K562 (cell line): ENCODE measurements at regions not wholly inside any gene's neighbourhood (a gene's known extent, or its start where the extent isn't known, plus 50 kb on each side); places are given as distances from the start of the nearest gene placed in this dataset.
A peak's percentile ranks its signal among the peaks of the same experiment; 100 is the strongest.

ENCODE experiments used
- ATAC-seq: fragments of 200-7000 bp; cut with Tn5 transposase; 3 replicates; pipeline ENCODE4 v1.9.1; 2020; ENCODE audit warnings: moderate library complexity
- BruUV-seq: library from RNA; stranded (reverse); fragments of 400-500 nt; replicated peaks from 2 replicates; lab custom pipeline; 2021; lab: Mats Ljungman, UMichigan
- CTCF ChIA-PET: fragments of 300-600 bp; formaldehyde crosslinking; extraction: SDS; loops from one replicate; lab custom pipeline; 2021; ENCODE audit warnings: low intra/inter-chr PET ratio; lab: Yijun Ruan, JAX
- POLR2A ChIA-PET: fragments of 300-600, 350-650 bp; sonication (Branson Sonifier 250); formaldehyde crosslinking; extraction: SDS; loops from one replicate; lab custom pipeline; 2021; ENCODE audit warnings: antibody characterized with exemption, inconsistent platforms; lab: Yijun Ruan, JAX
- DNase-seq, 4 experiments: peaks; one replicate each; pipeline versions ENCODE4 v3.0.0 to v3.0.0-alpha.2; 2011 to 2018; ENCODE audit warnings: low spot score in 3 of 4, mixed read lengths in 3 of 4; ENCODE audit errors: extremely low read depth in 1 of 4
- FAIRE-seq: peaks from 2 replicates; lab custom pipeline; 2011; peaks lifted over from hg19 to GRCh38; lab: Jason Lieb, UNC
- H2AFZ ChIP-seq: 2 replicates; pipeline ENCODE4 v1.6.0; 2011; ENCODE audit warnings: low read depth, low read length, control low read depth, inconsistent platforms
- H3K27ac ChIP-seq: fragments of 200-600 bp; 3 replicates; pipeline ENCODE4 v1.8.0; 2011; ENCODE audit warnings: low read depth, mild to moderate bottlenecking, control low read depth, inconsistent platforms, low read length, moderate library complexity, mixed read lengths; ENCODE audit errors: extremely low read depth
- H3K27me3 ChIP-seq, 2 experiments: fragments of 300-600 bp in 1 of 2; 2 replicates in 1 of 2; 3 replicates in 1 of 2; pipeline versions ENCODE4 v1.6.0 to v1.8.0; 2011; ENCODE audit warnings: inconsistent platforms in 2 of 2, low read length in 2 of 2, mild to moderate bottlenecking in 1 of 2, mixed read lengths in 1 of 2, moderate library complexity in 1 of 2; ENCODE audit not compliant: control insufficient read depth in 2 of 2, insufficient read depth in 2 of 2
- H3K36me3 ChIP-seq: fragments of 300-600 bp; 3 replicates; pipeline ENCODE4 v1.8.0; 2011; ENCODE audit warnings: mild to moderate bottlenecking, low read length, inconsistent platforms; ENCODE audit not compliant: control insufficient read depth, insufficient read depth
- H3K4me1 ChIP-seq, 2 experiments: fragments of 200-600 bp in 1 of 2; replicated peaks in 1 of 2; 2 replicates in 1 of 2; 3 replicates in 1 of 2; pipeline versions ENCODE4 v1.5.1 to v1.8.0; 2011; ENCODE audit warnings: inconsistent platforms in 2 of 2, low read length in 2 of 2, mild to moderate bottlenecking in 1 of 2, mixed read lengths in 1 of 2, moderate library complexity in 1 of 2; ENCODE audit not compliant: control insufficient read depth in 2 of 2, insufficient read depth in 2 of 2
- H3K4me2 ChIP-seq: 2 replicates; pipeline ENCODE4 v1.6.1; 2011; ENCODE audit warnings: low read length, control low read depth, inconsistent platforms, mixed read lengths; ENCODE audit not compliant: insufficient read depth
- H3K4me3 ChIP-seq: fragments of 200-600 bp; sonication (generic), shearing (Covaris generic); 2 replicates; pipeline ENCODE4 v1.5.1; 2016; ENCODE audit warnings: control low read depth, inconsistent platforms
- H3K79me2 ChIP-seq: fragments of 200-600 bp; 3 replicates; pipeline ENCODE4 v1.8.0; 2011; ENCODE audit warnings: low read length, inconsistent platforms; ENCODE audit not compliant: control insufficient read depth, insufficient read depth
- H3K9ac ChIP-seq, 2 experiments: 2 replicates each; pipeline versions ENCODE4 v1.6.0 to v1.6.1; 2011; ENCODE audit warnings: low read depth in 2 of 2, low read length in 2 of 2, control low read depth in 1 of 2, inconsistent platforms in 1 of 2, mild to moderate bottlenecking in 1 of 2, mixed read lengths in 1 of 2; ENCODE audit not compliant: insufficient read depth in 1 of 2
- H3K9me1 ChIP-seq: one replicate; pipeline ENCODE4 v1.6.0; 2011; ENCODE audit warnings: inconsistent platforms, mild to moderate bottlenecking, low read length, moderate library complexity; ENCODE audit not compliant: control insufficient read depth, insufficient read depth
- H3K9me3 ChIP-seq: replicated peaks from 2 replicates; pipeline ENCODE4 v1.5.1; 2011; ENCODE audit warnings: low read depth, low read length, inconsistent platforms; ENCODE audit not compliant: control insufficient read depth, insufficient read depth
- H4K20me1 ChIP-seq: replicated peaks from 2 replicates; pipeline ENCODE4 v1.6.1; 2011; ENCODE audit warnings: low read length, inconsistent platforms, mixed read lengths; ENCODE audit not compliant: control insufficient read depth, insufficient read depth
- CBFB ChIP-seq: sonication (generic); formaldehyde crosslinking; IDR thresholded peaks from 2 replicates; pipeline ENCODE4 v1.4.0; 2020; ENCODE audit warnings: mild to moderate bottlenecking, missing genetic modification reagents
- CHD2 ChIP-seq: IDR thresholded peaks from 2 replicates; pipeline ENCODE4 v1.6.1; 2011; ENCODE audit warnings: low read depth, low read length
- DLX4 ChIP-seq: fragments of 250-450 bp; sonication (Bioruptor Pico); IDR thresholded peaks from 2 replicates; pipeline ENCODE4 v1.6.1; 2021; ENCODE audit warnings: mild to moderate bottlenecking
- HES1 ChIP-seq: fragments of 450-650 bp; IDR thresholded peaks from 2 replicates; pipeline ENCODE4 v1.6.1; 2016; ENCODE audit warnings: low read depth, mild to moderate bottlenecking, moderate library complexity
- JUND ChIP-seq, 2 experiments: IDR thresholded peaks; 2 replicates in 1 of 2; 3 replicates in 1 of 2; pipeline ENCODE4 v1.6.1; 2011; ENCODE audit warnings: borderline replicate concordance in 2 of 2, low read depth in 2 of 2, low read length in 2 of 2, improper control_type of control experiment in 1 of 2, missing biosample characterization in 1 of 2, missing genetic modification characterization in 1 of 2, missing genetic modification reagents in 1 of 2
- KLF10 ChIP-seq: fragments of 250-450 bp; sonication (Bioruptor Pico); IDR thresholded peaks from 2 replicates; pipeline ENCODE4 v1.6.1; 2021; ENCODE audit warnings: matching md5 sums
- LCOR ChIP-seq: sonication (generic); formaldehyde crosslinking; IDR thresholded peaks from 2 replicates; pipeline ENCODE4 v1.8.0; 2022; ENCODE audit warnings: mild to moderate bottlenecking, missing genetic modification reagents
- MAFG ChIP-seq: fragments of 450-650 bp; conservative IDR thresholded peaks from 2 replicates; pipeline ENCODE4 v1.6.1; 2016; ENCODE audit warnings: missing genetic modification characterization, missing compliant biosample characterization
- MXI1 ChIP-seq: IDR thresholded peaks from 2 replicates; pipeline ENCODE4 v1.6.1; 2011; ENCODE audit warnings: low read depth, mild to moderate bottlenecking, improper control_type of control experiment, low read length
- PHTF2 ChIP-seq: fragments of 250-450 bp; sonication (Bioruptor Pico); IDR thresholded peaks from 2 replicates; pipeline ENCODE4 v1.5.0; 2021; ENCODE audit warnings: mild to moderate bottlenecking
- PPARD ChIP-seq: fragments of 250-450 bp; sonication (Bioruptor Pico); IDR thresholded peaks from 2 replicates; pipeline ENCODE4 v1.8.0; 2022; ENCODE audit warnings: inconsistent platforms, mild to moderate bottlenecking, moderate library complexity
- SMARCA4 ChIP-seq: fragments of 450-650 bp; IDR thresholded peaks from 2 replicates; pipeline ENCODE4 v1.6.1; 2016
- SNRNP70 ChIP-seq: fragments of 200-400 bp; formaldehyde crosslinking; optimal IDR thresholded peaks from 2 replicates; pipeline ENCODE3; 2017; ENCODE audit warnings: low read depth, low read length
- ZFPM2 ChIP-seq: fragments of 250-450 bp; sonication (Bioruptor Pico); IDR thresholded peaks from 2 replicates; pipeline ENCODE4 v1.5.1; 2022; ENCODE audit warnings: mild to moderate bottlenecking
- ZKSCAN3 ChIP-seq: fragments of 250-450 bp; sonication (Bioruptor Pico); IDR thresholded peaks from 2 replicates; pipeline ENCODE4 v1.4.0; 2020
- ZNF121 ChIP-seq: sonication (generic); formaldehyde crosslinking; conservative IDR thresholded peaks from 2 replicates; pipeline ENCODE4 v1.8.0; 2022; ENCODE audit warnings: missing genetic modification reagents
- ZNF174 ChIP-seq: fragments of 250-450 bp; sonication (Bioruptor Pico); IDR thresholded peaks from 2 replicates; pipeline ENCODE4 v1.4.0; 2020; ENCODE audit warnings: mild to moderate bottlenecking
- WGBS: fragments of 100-300 bp; shearing (Covaris generic); methylation state at CpG from one replicate; pipeline ENCODE4 v1.1.6; 2016; ENCODE audit warnings: low coverage, mixed read lengths; ENCODE audit not compliant: insufficient coverage; ENCODE audit errors: missing lambda C conversion rate; 5-methylcytosine and 5-hydroxymethylcytosine counted together
- in situ Hi-C: fragments of 300-500 bp; cut with MboI; formaldehyde crosslinking; loops from 4 replicates; pipeline ENCODE4 v1.15.0; 2018; ENCODE audit warnings: inconsistent platforms, mixed read lengths
- intact Hi-C: fragments of 100-400 bp; cut with micrococcal nuclease; formaldehyde crosslinking; loops from 2 replicates; pipeline ENCODE4 v1.14.2; 2022

- H3K9me1 ChIP-seq, result no peaks in the 10 kb centered on the region
- H3K9ac ChIP-seq, result no peak overlapping the region
- WGBS, result 5% methylated on average over 3 of the region's 4 CpGs
- POLR2A ChIA-PET, result interaction anchor here (1.1 kb wide), 1 partner anchor 10 kb away, joined by 4 read pairs; no protein-coding TSS in a partner anchor
- TF ChIP-seq MAFG (tag), result peak; percentile 44; the same call in 1 of the 2 replicates
- TF ChIP-seq CBFB (CRISPR knock-in tag), result no peak
- no peak for TF ChIP-seq PHTF2
- H3K4me2 ChIP-seq, result no peak overlapping the region
- no peaks in the 10 kb centered on the region for H3K79me2 ChIP-seq
- peaks cover 0 to 34% of the 10 kb centered on the region in 2 experiments; a peak in 2 of 5 replicates for H3K27me3 ChIP-seq
- intact Hi-C loops, result no loop called here
- DNase-seq (no peak), FAIRE-seq (no peak), ATAC-seq (no peak)
- no peak overlapping the region for H3K4me3 ChIP-seq
- H2AFZ ChIP-seq, result no peak overlapping the region
- H3K9me3 ChIP-seq, result no peaks in the 10 kb centered on the region
- BruUV-seq, result no TSS peak
- CTCF ChIA-PET, result no interaction called here
- H3K27ac ChIP-seq, result no peak overlapping the region
- H4K20me1 ChIP-seq, result no peaks in the 10 kb centered on the region
- H3K4me1 ChIP-seq, result no peaks in the 10 kb centered on the region; a peak in 1 of 5 replicates
- H3K36me3 ChIP-seq, result no peaks in the 10 kb centered on the region
- in situ Hi-C loops, result no loop called here
Measured at GRCh38 chr17:5686074-5686635, 101.8 kb upstream of the NLRP1 start.

DNA sequence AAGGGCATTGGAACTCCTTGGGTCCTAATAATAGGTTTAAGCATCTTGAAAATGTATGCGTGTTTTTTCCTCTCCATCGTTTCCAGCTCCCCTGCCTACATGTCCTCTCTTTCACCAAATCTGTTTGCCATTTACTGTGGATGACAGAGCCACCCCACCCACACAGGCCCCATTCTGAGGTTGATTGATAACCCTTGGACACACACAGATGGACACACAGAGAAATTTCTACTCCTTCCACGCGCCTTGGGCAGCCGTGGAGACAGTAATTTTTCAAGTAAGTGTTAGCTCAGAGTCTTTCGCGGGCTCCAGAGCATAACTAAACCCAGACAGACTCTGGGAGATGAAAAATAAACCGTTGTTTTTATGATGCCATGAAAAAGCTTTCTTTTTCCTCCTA, 103.3 kb upstream of the NLRP1 start:
- Histone ChIP-seq H3K9me3 (no peaks in the 10 kb centered on the region), H3K27me3 (peaks cover 2 to 31% of the 10 kb centered on the region in 2 experiments; a peak in 3 of 5 replicates), H3K9ac (no peak overlapping the region), H3K9me1 (no peaks in the 10 kb centered on the region), H3K4me1 (no peaks in the 10 kb centered on the region; a peak in 1 of 5 replicates), H3K36me3 (no peaks in the 10 kb centered on the region), H4K20me1 (no peaks in the 10 kb centered on the region), H3K27ac (no peak overlapping the region), H3K79me2 (no peaks in the 10 kb centered on the region), H2AFZ (no peak overlapping the region), H3K4me2 (no peak overlapping the region), H3K4me3 (no peak overlapping the region)
- POLR2A ChIA-PET, result no interaction called here
- CTCF ChIA-PET, result no interaction called here
- intact Hi-C loops (no loop called here), in situ Hi-C loops (no loop called here)
- ATAC-seq, result no peak
- no peak for DNase-seq
- no TSS peak for BruUV-seq
- no peak for FAIRE-seq
- 1% methylated on average over 8 of the region's 8 CpGs for WGBS
- TF ChIP-seq SNRNP70, result no peak
- TF ChIP-seq ZNF174 (CRISPR knock-in tag), result no peak
- no peak for TF ChIP-seq DLX4 (CRISPR knock-in tag)
- TF ChIP-seq LCOR (CRISPR knock-in tag), result no peak
- no peak for TF ChIP-seq SMARCA4
- no peak for TF ChIP-seq HES1
- TF ChIP-seq MXI1, result no peak
- TF ChIP-seq ZFPM2 (CRISPR knock-in tag), result no peak
- TF ChIP-seq JUND (IDR thresholded peaks at IDR 0.05; ENCODE audit: borderline replicate concordance, low read depth, low read length), result no peak
- TF ChIP-seq JUND (tag; IDR thresholded peaks at IDR 0.05; ENCODE audit: borderline replicate concordance, low read depth, low read length), result no peak
- TF ChIP-seq ZNF121 (CRISPR knock-in tag), result no peak
- no peak for TF ChIP-seq CHD2
- TF ChIP-seq ZKSCAN3 (CRISPR knock-in tag), result no peak
- no peak for TF ChIP-seq PPARD
- no peak for TF ChIP-seq KLF10
